Uterus (tissue), 3 donors: ENCODE measurements at regions not wholly inside any gene's neighbourhood (a gene's known extent, or its start where the extent isn't known, plus 50 kb on each side); places are given as distances from the start of the nearest gene placed in this dataset.

Experiments
- DNase-seq, 2 donors: peaks; one replicate each; pipeline ENCODE4 v3.0.0-alpha.2; 2019 to 2020
- H3K27ac ChIP-seq, 2 donors: fragments of 200-600 bp; sonication (generic); 1 replicate in 1 of 2; 2 replicates in 1 of 2; pipeline ENCODE4 v1.5.1; 2016 to 2018
- H3K27me3 ChIP-seq, 2 donors: fragments of 200-600 bp; sonication (generic); one replicate each; pipeline ENCODE4 v1.5.1; 2018 to 2019; ENCODE audit warnings: control low read depth in 1 of 2
- H3K36me3 ChIP-seq, 2 donors: fragments of 200-600 bp; sonication (generic); one replicate each; pipeline ENCODE4 v1.5.1; 2019; ENCODE audit warnings: control low read depth in 1 of 2
- H3K4me1 ChIP-seq, 2 donors: fragments of 200-600 bp; sonication (generic); one replicate each; pipeline ENCODE4 v1.5.1; 2018 to 2019; ENCODE audit warnings: control low read depth in 1 of 2
- H3K4me3 ChIP-seq, 2 donors: fragments of 200-600 bp; sonication (generic); 1 replicate in 1 of 2; 2 replicates in 1 of 2; pipeline ENCODE4 v1.5.1; 2018 to 2019; ENCODE audit warnings: mild to moderate bottlenecking in 1 of 2
- H3K9me3 ChIP-seq, 2 donors: fragments of 200-600 bp; sonication (generic); one replicate each; pipeline ENCODE4 v1.5.1; 2019; ENCODE audit warnings: control low read depth in 1 of 2
- CTCF ChIP-seq, 4 experiments: fragments of 200-600 bp in 2 of 4; fragments of 450-650 bp in 2 of 4; sonication (generic) in 2 of 4; IDR thresholded peaks; one replicate each; pipeline ENCODE4 v1.5.1; 2016 to 2019; ENCODE audit warnings: antibody characterized with exemption in 4 of 4, mild to moderate bottlenecking in 2 of 4, moderate library complexity in 1 of 4
- POLR2A ChIP-seq, 2 donors: fragments of 450-650 bp; IDR thresholded peaks; one replicate each; pipeline ENCODE4 v1.6.1; 2016; ENCODE audit warnings: antibody characterized with exemption in 2 of 2, mild to moderate bottlenecking in 1 of 2, moderate library complexity in 1 of 2
- intact Hi-C: fragments of 100-400 bp; cut with DNase I; formaldehyde crosslinking; loops from one replicate; pipeline ENCODE4 v1.15.1; 2023; ENCODE audit warnings: low total_unique reads
- donor health status: DM: yes; HTN: yes; CAD: no.

- H3K9me3 ChIP-seq, result no peaks in the 10 kb centered on the region
- no peaks in the 10 kb centered on the region for H3K4me1 ChIP-seq
- no peaks in the 10 kb centered on the region for H3K27me3 ChIP-seq
- H3K36me3 ChIP-seq, result no peaks in the 10 kb centered on the region
- H3K27ac ChIP-seq, result no peak overlapping the region
- no peak for TF ChIP-seq POLR2A (IDR thresholded peaks at IDR 0.05)
- intact Hi-C loops, result no loop called here
- no peak for DNase-seq
- no peak overlapping the region for H3K4me3 ChIP-seq
Measured at GRCh38 chr4:24234288-24234848, 344.5 kb upstream of the PPARGC1A start.

GRCh38 chr4:24230955-24231354, 341.1 kb upstream of the PPARGC1A start:
- TF ChIP-seq CTCF (IDR thresholded peaks at IDR 0.05), result no peak
- no peak for TF ChIP-seq POLR2A (IDR thresholded peaks at IDR 0.05)
- intact Hi-C loops, result no loop called here
- H3K9me3 ChIP-seq, result no peaks in the 10 kb centered on the region
- no peaks in the 10 kb centered on the region for H3K4me1 ChIP-seq
- DNase-seq, result no peak
- no peaks in the 10 kb centered on the region for H3K27me3 ChIP-seq
- no peak overlapping the region for H3K4me3 ChIP-seq
- no peaks in the 10 kb centered on the region for H3K36me3 ChIP-seq
- no peak overlapping the region for H3K27ac ChIP-seq

- Histone ChIP-seq H3K27ac (no peak overlapping the region), H3K4me3 (no peak overlapping the region), H3K27me3 (no peaks in the 10 kb centered on the region), H3K36me3 (no peaks in the 10 kb centered on the region), H3K4me1 (no peaks in the 10 kb centered on the region), H3K9me3 (no peaks in the 10 kb centered on the region)
- DNase-seq, result no peak
- intact Hi-C loops, result no loop called here
- no peak for TF ChIP-seq CTCF (IDR thresholded peaks at IDR 0.05)
- TF ChIP-seq POLR2A (IDR thresholded peaks at IDR 0.05), result no peak
Measured at GRCh38 chr4:24229978-24230377, 340.1 kb upstream of the PPARGC1A start.

GRCh38 chr4:24228692-24229091, 338.8 kb upstream of the PPARGC1A start:
- no peaks in the 10 kb centered on the region for H3K9me3 ChIP-seq
- DNase-seq, result no peak
- no peaks in the 10 kb centered on the region for H3K4me1 ChIP-seq
- no peak for TF ChIP-seq CTCF (IDR thresholded peaks at IDR 0.05)
- no peak for TF ChIP-seq POLR2A (IDR thresholded peaks at IDR 0.05)
- no peaks in the 10 kb centered on the region for H3K36me3 ChIP-seq
- intact Hi-C loops, result no loop called here
- no peak overlapping the region for H3K4me3 ChIP-seq
- no peaks in the 10 kb centered on the region for H3K27me3 ChIP-seq
- H3K27ac ChIP-seq, result no peak overlapping the region

GRCh38 chr4:24226667-24227066, 336.8 kb upstream of the PPARGC1A start:
- H3K27me3 ChIP-seq, result no peaks in the 10 kb centered on the region
- no peaks in the 10 kb centered on the region for H3K4me1 ChIP-seq
- no peak overlapping the region for H3K4me3 ChIP-seq
- intact Hi-C loops, result no loop called here
- no peaks in the 10 kb centered on the region for H3K36me3 ChIP-seq
- no peaks in the 10 kb centered on the region for H3K9me3 ChIP-seq
- no peak for TF ChIP-seq POLR2A (IDR thresholded peaks at IDR 0.05)
- TF ChIP-seq CTCF (IDR thresholded peaks at IDR 0.05), result no peak
- DNase-seq, result no peak
- H3K27ac ChIP-seq, result no peak overlapping the region

GRCh38 chr4:24226023-24226422, 336.2 kb upstream of the PPARGC1A start:
- no peak overlapping the region for H3K27ac ChIP-seq
- H3K4me3 ChIP-seq, result no peak overlapping the region
- intact Hi-C loops, result no loop called here
- no peak for TF ChIP-seq POLR2A (IDR thresholded peaks at IDR 0.05)
- no peak for TF ChIP-seq CTCF (IDR thresholded peaks at IDR 0.05)
- DNase-seq, result no peak
- H3K4me1 ChIP-seq, result no peaks in the 10 kb centered on the region
- H3K27me3 ChIP-seq, result no peaks in the 10 kb centered on the region
- H3K36me3 ChIP-seq, result no peaks in the 10 kb centered on the region
- no peaks in the 10 kb centered on the region for H3K9me3 ChIP-seq
